Chondrocyte (in vitro differentiated cells): ENCODE measurements at regions not wholly inside any gene's neighbourhood (a gene's known extent, or its start where the extent isn't known, plus 50 kb on each side); places are given as distances from the start of the nearest gene placed in this dataset.
A peak's percentile ranks its signal among the peaks of the same experiment; 100 is the strongest.
"Not testable (repeated sequence)": the region's sequence is repeated elsewhere in the genome, so short reads cannot be mapped to it uniquely, and the experiment has no call there.

Experiments used
- DNase-seq: peaks from one replicate; pipeline ENCODE4 v3.0.0; 2021; ENCODE audit warnings: mixed read lengths, low spot score
- H3K27ac Mint-ChIP-seq: one replicate; pipeline ENCODE4 v1.8.0; 2021; ENCODE audit warnings: mild to moderate bottlenecking, moderate library complexity, mixed read lengths; ENCODE audit not compliant: unreplicated experiment
- H3K27me3 Mint-ChIP-seq: 2 replicates; pipeline ENCODE4 v1.8.0; 2021; ENCODE audit warnings: low read depth, mixed read lengths
- H3K36me3 Mint-ChIP-seq: 2 replicates; pipeline ENCODE4 v1.8.0; 2021; ENCODE audit warnings: low read depth, mixed read lengths
- H3K4me1 Mint-ChIP-seq: 2 replicates; pipeline ENCODE4 v1.8.0; 2021; ENCODE audit warnings: low read depth, mild to moderate bottlenecking, mixed read lengths
- H3K4me3 Mint-ChIP-seq: one replicate; pipeline ENCODE4 v1.8.0; 2021; ENCODE audit warnings: mild to moderate bottlenecking, moderate library complexity, mixed read lengths; ENCODE audit not compliant: unreplicated experiment
- H3K9me3 Mint-ChIP-seq: 2 replicates; pipeline ENCODE4 v1.8.0; 2021; ENCODE audit warnings: low read depth, mixed read lengths
- CTCF ChIP-seq: fragments of 200-600 bp; sonication (generic); IDR thresholded peaks from 2 replicates; pipeline ENCODE4 v1.5.0; 2021; ENCODE audit warnings: antibody characterized with exemption, mild to moderate bottlenecking, moderate library complexity

GRCh38 chr16:29192329-29193247 is 207.7 kb downstream of the LAT start:
- no peaks in the 10 kb centered on the region for H3K27me3 Mint-ChIP-seq
- no peaks in the 10 kb centered on the region for H3K9me3 Mint-ChIP-seq
- H3K27ac Mint-ChIP-seq = no peak overlapping the region
- peak; percentile 76 for DNase-seq
- no peaks in the 10 kb centered on the region for H3K36me3 Mint-ChIP-seq
- no peak overlapping the region for H3K4me3 Mint-ChIP-seq
- peak; percentile 33 for TF ChIP-seq CTCF
- peaks cover 10% of the 10 kb centered on the region for H3K4me1 Mint-ChIP-seq

- H3K4me3 Mint-ChIP-seq, H3K4me1 Mint-ChIP-seq, H3K9me3 Mint-ChIP-seq, H3K27ac Mint-ChIP-seq, H3K36me3 Mint-ChIP-seq, H3K27me3 Mint-ChIP-seq: not testable (repeated sequence)
- DNase-seq = peak; percentile 72
Measured at GRCh38 chr16:29191636-29192180, 206.9 kb downstream of the LAT start.

GRCh38 chr16:29190553-29191431 is 205.9 kb downstream of the LAT start:
- H3K9me3 Mint-ChIP-seq, H3K36me3 Mint-ChIP-seq, H3K27ac Mint-ChIP-seq, H3K4me1 Mint-ChIP-seq, H3K27me3 Mint-ChIP-seq, H3K4me3 Mint-ChIP-seq: not testable (repeated sequence)
- peak; percentile 54 for DNase-seq

- H3K9me3 Mint-ChIP-seq, H3K27ac Mint-ChIP-seq, H3K36me3 Mint-ChIP-seq, H3K4me1 Mint-ChIP-seq, H3K4me3 Mint-ChIP-seq, H3K27me3 Mint-ChIP-seq: not testable (repeated sequence)
- DNase-seq = peak; percentile 58
Measured at GRCh38 chr16:29188806-29189205, 204.0 kb downstream of the LAT start.

GRCh38 chr16:29186306-29187220 is 201.7 kb downstream of the LAT start:
- H3K27ac Mint-ChIP-seq, H3K4me3 Mint-ChIP-seq, H3K4me1 Mint-ChIP-seq, H3K36me3 Mint-ChIP-seq, H3K9me3 Mint-ChIP-seq, H3K27me3 Mint-ChIP-seq: not testable (repeated sequence)
- DNase-seq = peak; percentile 80

- H3K9me3 Mint-ChIP-seq, H3K27ac Mint-ChIP-seq, H3K4me1 Mint-ChIP-seq, H3K36me3 Mint-ChIP-seq, H3K27me3 Mint-ChIP-seq, H3K4me3 Mint-ChIP-seq: not testable (repeated sequence)
- DNase-seq = peak; percentile 15
Measured at GRCh38 chr16:29185872-29186271, 201.0 kb downstream of the LAT start.

GRCh38 chr16:29184738-29185438 is 200.0 kb downstream of the LAT start:
- H3K4me3 Mint-ChIP-seq, H3K36me3 Mint-ChIP-seq, H3K27ac Mint-ChIP-seq, H3K27me3 Mint-ChIP-seq, H3K4me1 Mint-ChIP-seq, H3K9me3 Mint-ChIP-seq: not testable (repeated sequence)
- DNase-seq = peak; percentile 70

GRCh38 chr16:29182940-29183868 is 198.4 kb downstream of the LAT start:
- H3K27me3 Mint-ChIP-seq, H3K27ac Mint-ChIP-seq, H3K4me1 Mint-ChIP-seq, H3K9me3 Mint-ChIP-seq, H3K4me3 Mint-ChIP-seq, H3K36me3 Mint-ChIP-seq: not testable (repeated sequence)
- peak; percentile 72 for DNase-seq
